Mucosa of stomach (tissue), 1 donor: ENCODE measurements at regions not wholly inside any gene's neighbourhood (a gene's known extent, or its start where the extent isn't known, plus 50 kb on each side); places are given as distances from the start of the nearest gene placed in this dataset.

ENCODE experiments used
- H3K27me3 ChIP-seq: one replicate; pipeline ENCODE4 v1.7.0; 2013; ENCODE audit warnings: mild to moderate bottlenecking, low read length; ENCODE audit not compliant: control insufficient read depth, insufficient read depth
- H3K36me3 ChIP-seq: one replicate; pipeline ENCODE4 v1.7.0; 2013; ENCODE audit warnings: low read length; ENCODE audit not compliant: control insufficient read depth, insufficient read depth
- H3K4me1 ChIP-seq: one replicate; pipeline ENCODE4 v1.7.0; 2013; ENCODE audit warnings: mild to moderate bottlenecking, low read length; ENCODE audit not compliant: control insufficient read depth, insufficient read depth
- H3K4me3 ChIP-seq: one replicate; pipeline ENCODE4 v1.7.0; 2013; ENCODE audit warnings: low read length
- H3K9ac ChIP-seq: one replicate; pipeline ENCODE4 v1.7.0; 2013; ENCODE audit warnings: mild to moderate bottlenecking, low read length, moderate library complexity
- H3K9me3 ChIP-seq: one replicate; pipeline ENCODE4 v1.7.0; 2013; ENCODE audit warnings: mild to moderate bottlenecking, low read length, moderate library complexity; ENCODE audit not compliant: control insufficient read depth
- donor health status: Pancreatic carcinoma.

GRCh38 chr15:46617507-46617906, 982.7 kb downstream of the SQOR start:
- Histone ChIP-seq H3K27me3 (no peaks in the 10 kb centered on the region), H3K4me1 (no peaks in the 10 kb centered on the region)

GRCh38 chr15:46618984-46619383, 984.2 kb downstream of the SQOR start:
- no peaks in the 10 kb centered on the region for H3K36me3 ChIP-seq
- H3K9me3 ChIP-seq, result no peaks in the 10 kb centered on the region

More at GRCh38 chr15:46617507-46617906, 982.7 kb downstream of the SQOR start:
- no peaks in the 10 kb centered on the region for H3K36me3 ChIP-seq
- H3K9ac ChIP-seq, result no peak overlapping the region
- no peaks in the 10 kb centered on the region for H3K9me3 ChIP-seq
- H3K4me3 ChIP-seq, result no peak overlapping the region

GRCh38 chr15:46620392-46621013, 985.7 kb downstream of the SQOR start:
- no peaks in the 10 kb centered on the region for H3K36me3 ChIP-seq
- no peak overlapping the region for H3K9ac ChIP-seq
- H3K4me3 ChIP-seq, result no peak overlapping the region
- H3K27me3 ChIP-seq, result no peaks in the 10 kb centered on the region
- H3K9me3 ChIP-seq, result no peaks in the 10 kb centered on the region
- H3K4me1 ChIP-seq, result no peaks in the 10 kb centered on the region

More at GRCh38 chr15:46618984-46619383, 984.2 kb downstream of the SQOR start:
- Histone ChIP-seq H3K27me3 (no peaks in the 10 kb centered on the region), H3K4me1 (no peaks in the 10 kb centered on the region), H3K4me3 (no peak overlapping the region), H3K9ac (no peak overlapping the region)

- no peaks in the 10 kb centered on the region for H3K27me3 ChIP-seq
- H3K36me3 ChIP-seq, result no peaks in the 10 kb centered on the region
- H3K4me3 ChIP-seq, result no peak overlapping the region
- no peaks in the 10 kb centered on the region for H3K4me1 ChIP-seq
- H3K9me3 ChIP-seq, result no peaks in the 10 kb centered on the region
- no peak overlapping the region for H3K9ac ChIP-seq
Observed at GRCh38 chr15:46622851-46623250, 988.0 kb downstream of the SQOR start.

- Histone ChIP-seq H3K27me3 (no peaks in the 10 kb centered on the region), H3K4me1 (no peaks in the 10 kb centered on the region), H3K36me3 (no peaks in the 10 kb centered on the region), H3K9me3 (no peaks in the 10 kb centered on the region), H3K4me3 (no peak overlapping the region), H3K9ac (no peak overlapping the region)
Observed at GRCh38 chr15:46636206-46636605, 1001.4 kb downstream of the SQOR start.

- Histone ChIP-seq H3K27me3 (no peaks in the 10 kb centered on the region), H3K9ac (no peak overlapping the region), H3K4me3 (no peak overlapping the region), H3K9me3 (no peaks in the 10 kb centered on the region), H3K4me1 (no peaks in the 10 kb centered on the region), H3K36me3 (no peaks in the 10 kb centered on the region)
Observed at GRCh38 chr15:46644501-46645481, 1010.0 kb downstream of the SQOR start.

- Histone ChIP-seq H3K27me3 (no peaks in the 10 kb centered on the region), H3K9me3 (no peaks in the 10 kb centered on the region), H3K36me3 (no peaks in the 10 kb centered on the region), H3K9ac (no peak overlapping the region), H3K4me3 (no peak overlapping the region), H3K4me1 (no peaks in the 10 kb centered on the region)
Observed at GRCh38 chr15:46646490-46646889, 1011.7 kb downstream of the SQOR start.

GRCh38 chr15:46647046-46647445, 1012.2 kb downstream of the SQOR start:
- no peaks in the 10 kb centered on the region for H3K9me3 ChIP-seq
- H3K4me3 ChIP-seq, result no peak overlapping the region
- H3K4me1 ChIP-seq, result no peaks in the 10 kb centered on the region
- H3K9ac ChIP-seq, result no peak overlapping the region
- no peaks in the 10 kb centered on the region for H3K27me3 ChIP-seq
- no peaks in the 10 kb centered on the region for H3K36me3 ChIP-seq

- H3K9me3 ChIP-seq, result no peaks in the 10 kb centered on the region
- H3K27me3 ChIP-seq, result no peaks in the 10 kb centered on the region
- no peaks in the 10 kb centered on the region for H3K4me1 ChIP-seq
- H3K9ac ChIP-seq, result no peak overlapping the region
- H3K4me3 ChIP-seq, result no peak overlapping the region
- no peaks in the 10 kb centered on the region for H3K36me3 ChIP-seq
Observed at GRCh38 chr15:46652266-46652665, 1017.4 kb downstream of the SQOR start.

- Histone ChIP-seq H3K36me3 (no peaks in the 10 kb centered on the region), H3K9ac (no peak overlapping the region), H3K27me3 (no peaks in the 10 kb centered on the region), H3K4me3 (no peak overlapping the region), H3K4me1 (no peaks in the 10 kb centered on the region), H3K9me3 (no peaks in the 10 kb centered on the region)
Observed at GRCh38 chr15:46654993-46655392, 1020.2 kb downstream of the SQOR start.

GRCh38 chr15:46660096-46660842, 1025.4 kb downstream of the SQOR start:
- no peaks in the 10 kb centered on the region for H3K36me3 ChIP-seq
- H3K4me3 ChIP-seq, result no peak overlapping the region
- no peaks in the 10 kb centered on the region for H3K9me3 ChIP-seq
- no peaks in the 10 kb centered on the region for H3K4me1 ChIP-seq
- H3K9ac ChIP-seq, result no peak overlapping the region
- no peaks in the 10 kb centered on the region for H3K27me3 ChIP-seq

- H3K36me3 ChIP-seq, result no peaks in the 10 kb centered on the region
- no peaks in the 10 kb centered on the region for H3K9me3 ChIP-seq
- no peak overlapping the region for H3K4me3 ChIP-seq
- no peaks in the 10 kb centered on the region for H3K4me1 ChIP-seq
- no peak overlapping the region for H3K9ac ChIP-seq
- H3K27me3 ChIP-seq, result no peaks in the 10 kb centered on the region
Observed at GRCh38 chr15:46670258-46670657, 1035.4 kb downstream of the SQOR start.
